SU-DHL-6 (cell line): ENCODE measurements at regions not wholly inside any gene's neighbourhood (a gene's known extent, or its start where the extent isn't known, plus 50 kb on each side); places are given as distances from the start of the nearest gene placed in this dataset.

ENCODE experiments used
- H2AFZ ChIP-seq: fragments of 200-600 bp; sonication (generic); 2 replicates; pipeline ENCODE4 v1.6.1; 2014; ENCODE audit warnings: low read depth, mild to moderate bottlenecking, moderate library complexity, mixed read lengths, antibody characterized with exemption, low read length; ENCODE audit not compliant: severe bottlenecking
- H3F3A ChIP-seq: fragments of 200-600 bp; shearing (Covaris generic); 2 replicates; pipeline ENCODE4 v1.6.0; 2016; ENCODE audit warnings: antibody characterized with exemption, mild to moderate bottlenecking; ENCODE audit not compliant: insufficient read depth
- H3K27ac ChIP-seq: fragments of 200-600 bp; sonication (generic); 2 replicates; pipeline ENCODE4 v1.5.1; 2016; ENCODE audit warnings: low read depth, mild to moderate bottlenecking, low read length, moderate library complexity, mixed read lengths
- H3K27me3 ChIP-seq: fragments of 200-600 bp; sonication (generic), shearing (Covaris generic); 2 replicates; pipeline ENCODE4 v1.6.0; 2014; ENCODE audit warnings: mild to moderate bottlenecking, low read length
- H3K36me3 ChIP-seq: fragments of 200-600 bp; sonication (generic); 2 replicates; pipeline ENCODE4 v1.6.1; 2014; ENCODE audit warnings: mild to moderate bottlenecking, low read length, mixed read lengths
- H3K4me2 ChIP-seq: fragments of 300-600, 200-600 bp; shearing (Covaris generic), sonication (generic); 2 replicates; pipeline ENCODE4 v1.6.0; 2014; ENCODE audit warnings: low read length, low read depth, mild to moderate bottlenecking; ENCODE audit not compliant: poor library complexity, severe bottlenecking
- H3K4me3 ChIP-seq: fragments of 200-600 bp; sonication (generic); 2 replicates; pipeline ENCODE4 v1.5.1; 2014; ENCODE audit warnings: antibody characterized with exemption, low read length, mild to moderate bottlenecking, mixed read lengths; ENCODE audit not compliant: insufficient read depth, poor library complexity, severe bottlenecking
- H3K79me2 ChIP-seq: fragments of 200-600 bp; sonication (generic); 2 replicates; pipeline ENCODE4 v1.6.1; 2014; ENCODE audit warnings: mild to moderate bottlenecking, low read length, moderate library complexity; ENCODE audit not compliant: insufficient read depth
- H3K9ac ChIP-seq: fragments of 200-600 bp; sonication (generic); 2 replicates; pipeline ENCODE4 v1.7.0; 2014; ENCODE audit warnings: mild to moderate bottlenecking, low read length
- H3K9me2 ChIP-seq: fragments of 200-600 bp; sonication (generic); replicated peaks from 2 replicates; pipeline ENCODE4 v1.6.1; 2014; ENCODE audit warnings: low read length; ENCODE audit not compliant: insufficient read depth
- H3K9me3 ChIP-seq: fragments of 200-600 bp; sonication (generic); 2 replicates; pipeline ENCODE4 v1.6.1; 2014; ENCODE audit warnings: low read length, mixed read lengths; ENCODE audit not compliant: insufficient read depth
- H4K20me1 ChIP-seq: fragments of 200-600 bp; sonication (generic); 2 replicates; pipeline ENCODE4 v1.6.1; 2014; ENCODE audit warnings: low read depth, mild to moderate bottlenecking, antibody characterized with exemption, low read length, moderate library complexity, mixed read lengths
- CTCF ChIP-seq: fragments of 200-600 bp; sonication (generic); IDR thresholded peaks from one replicate; pipeline ENCODE4 v1.5.1; 2017; ENCODE audit warnings: antibody characterized with exemption, mild to moderate bottlenecking, low read length, moderate library complexity; ENCODE audit not compliant: insufficient read depth, poor library complexity, severe bottlenecking
- EZH2phosphoT487 ChIP-seq: fragments of 200-600 bp; sonication (generic), shearing (Covaris generic); conservative IDR thresholded peaks from 2 replicates; pipeline ENCODE4 v1.6.1; 2018; ENCODE audit warnings: mild to moderate bottlenecking, antibody characterized with exemption, low read length, moderate library complexity, mixed read lengths

- Histone ChIP-seq H3K36me3 (no peaks in the 10 kb centered on the region), H3K9me3 (no peaks in the 10 kb centered on the region), H3K9me2 (no peaks in the 10 kb centered on the region), H3K9ac (no peak overlapping the region), H3K79me2 (no peaks in the 10 kb centered on the region), H3F3A (no peaks in the 10 kb centered on the region), H3K27ac (no peak overlapping the region), H4K20me1 (no peaks in the 10 kb centered on the region), H2AFZ (no peak overlapping the region), H3K4me3 (no peak overlapping the region), H3K27me3 (no peaks in the 10 kb centered on the region), H3K4me2 (no peak overlapping the region)
- TF ChIP-seq CTCF (no peak), EZH2phosphoT487 (no peak)
Measured at GRCh38 chr7:86629-87028, 105.7 kb upstream of the FAM20C start.

GRCh38 chr7:87047-87446 is 105.3 kb upstream of the FAM20C start:
- no peaks in the 10 kb centered on the region for H4K20me1 ChIP-seq
- H3K9me3 ChIP-seq: no peaks in the 10 kb centered on the region
- TF ChIP-seq EZH2phosphoT487 (no peak), CTCF (no peak)
- no peaks in the 10 kb centered on the region for H3K9me2 ChIP-seq
- H3K27ac ChIP-seq: no peak overlapping the region
- no peak overlapping the region for H3K4me3 ChIP-seq
- H3K36me3 ChIP-seq: no peaks in the 10 kb centered on the region
- no peaks in the 10 kb centered on the region for H3K79me2 ChIP-seq
- H3K9ac ChIP-seq: no peak overlapping the region
- no peak overlapping the region for H2AFZ ChIP-seq
- no peaks in the 10 kb centered on the region for H3F3A ChIP-seq
- H3K4me2 ChIP-seq: no peak overlapping the region
- no peaks in the 10 kb centered on the region for H3K27me3 ChIP-seq

GRCh38 chr7:87671-88070 is 104.7 kb upstream of the FAM20C start:
- Histone ChIP-seq H3K27ac (no peak overlapping the region), H3K9ac (no peak overlapping the region), H3K27me3 (no peaks in the 10 kb centered on the region)

More at GRCh38 chr7:87671-88070, 104.7 kb upstream of the FAM20C start:
- H3K9me2 ChIP-seq: no peaks in the 10 kb centered on the region
- no peaks in the 10 kb centered on the region for H3F3A ChIP-seq
- no peaks in the 10 kb centered on the region for H3K9me3 ChIP-seq
- TF ChIP-seq CTCF (no peak), EZH2phosphoT487 (no peak)
- no peaks in the 10 kb centered on the region for H3K79me2 ChIP-seq
- no peak overlapping the region for H3K4me3 ChIP-seq
- no peak overlapping the region for H3K4me2 ChIP-seq
- H4K20me1 ChIP-seq: no peaks in the 10 kb centered on the region
- no peak overlapping the region for H2AFZ ChIP-seq
- no peaks in the 10 kb centered on the region for H3K36me3 ChIP-seq
